ENCODE measurements at regions not wholly inside any gene's neighbourhood (a gene's known extent, or its start where the extent isn't known, plus 50 kb on each side); places are given as distances from the start of the nearest gene placed in this dataset.
"Not testable (repeated sequence)": the region's sequence is repeated elsewhere in the genome, so short reads cannot be mapped to it uniquely, and the experiment has no call there.

DNA sequence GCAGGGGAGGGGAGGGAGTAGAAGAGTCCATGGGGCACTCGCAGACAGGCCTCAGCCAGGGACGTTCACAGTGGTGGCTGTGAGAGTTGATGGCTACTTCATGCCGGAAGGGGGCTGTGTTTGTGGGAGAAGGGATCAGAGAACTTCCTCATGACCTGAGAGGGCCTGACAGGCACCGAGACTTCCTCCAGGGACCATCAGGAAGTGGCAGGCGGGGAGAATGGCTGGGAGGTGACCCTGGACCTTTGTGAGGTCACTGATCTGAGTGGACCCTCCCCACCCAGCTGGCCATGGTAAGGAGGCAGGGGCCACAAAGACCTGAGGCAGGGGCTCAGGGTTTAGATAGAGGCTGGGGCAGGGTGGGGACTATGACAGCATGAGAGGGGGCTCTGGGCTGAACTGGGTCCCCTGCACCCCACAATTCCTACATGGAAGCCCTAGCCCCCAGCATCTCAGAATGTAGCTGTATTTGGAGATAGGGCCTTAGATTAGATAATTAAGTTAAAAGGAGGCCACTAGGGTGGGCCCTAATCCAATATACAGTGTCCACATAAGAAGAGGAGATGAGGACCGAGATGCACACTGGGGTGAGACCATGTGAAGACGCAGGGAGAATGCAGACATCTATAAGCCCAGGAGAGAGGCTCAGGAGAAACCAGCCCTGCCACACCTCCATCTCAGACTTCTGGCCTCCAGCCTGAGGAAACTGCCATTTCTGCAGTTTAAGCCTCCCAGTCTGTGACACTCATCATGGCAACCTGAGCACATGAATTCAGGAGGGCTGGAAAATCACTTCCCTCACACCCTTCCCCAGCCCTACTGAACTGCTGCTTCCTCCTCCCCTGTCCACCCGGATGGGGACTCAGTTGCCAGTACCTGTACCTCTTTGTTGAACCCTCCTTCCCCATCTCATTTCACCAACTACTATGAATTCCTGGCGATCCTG lies 273.9 kb upstream of the ZNF32 start:
- Mint-ChIP-seq H3K4me1 (ENCODE audit: low read depth) (no peaks in the 10 kb centered on the region), H3K4me3 (ENCODE audit: low read depth) (no peak overlapping the region), H3K27ac (no peak overlapping the region), H3K27me3 (peaks cover 18% of the 10 kb centered on the region), H3K36me3 (ENCODE audit: insufficient read depth) (no peaks in the 10 kb centered on the region), H3K9me3 (ENCODE audit: low read depth) (peaks cover 2% of the 10 kb centered on the region)
- TF ChIP-seq CTCF (IDR thresholded peaks at IDR 0.05; ENCODE audit: unreplicated experiment), result no peak
- DNase-seq (ENCODE audit: low spot score, unreplicated experiment), result no peak

- no peak overlapping the region for H3K27ac Mint-ChIP-seq
- H3K4me3 Mint-ChIP-seq (ENCODE audit: low read depth), result no peak overlapping the region
- H3K27me3 Mint-ChIP-seq, result peaks cover 15% of the 10 kb centered on the region
- H3K9me3 Mint-ChIP-seq (ENCODE audit: low read depth), result peaks cover 4% of the 10 kb centered on the region
- no peaks in the 10 kb centered on the region for H3K36me3 Mint-ChIP-seq (ENCODE audit: insufficient read depth)
- TF ChIP-seq CTCF (IDR thresholded peaks at IDR 0.05; ENCODE audit: unreplicated experiment), result no peak
- DNase-seq (ENCODE audit: low spot score, unreplicated experiment), result no peak
- no peaks in the 10 kb centered on the region for H3K4me1 Mint-ChIP-seq (ENCODE audit: low read depth)
These were observed 273.2 kb upstream of the ZNF32 start for GRCh38 chr10:43921881-43922280.

DNA sequence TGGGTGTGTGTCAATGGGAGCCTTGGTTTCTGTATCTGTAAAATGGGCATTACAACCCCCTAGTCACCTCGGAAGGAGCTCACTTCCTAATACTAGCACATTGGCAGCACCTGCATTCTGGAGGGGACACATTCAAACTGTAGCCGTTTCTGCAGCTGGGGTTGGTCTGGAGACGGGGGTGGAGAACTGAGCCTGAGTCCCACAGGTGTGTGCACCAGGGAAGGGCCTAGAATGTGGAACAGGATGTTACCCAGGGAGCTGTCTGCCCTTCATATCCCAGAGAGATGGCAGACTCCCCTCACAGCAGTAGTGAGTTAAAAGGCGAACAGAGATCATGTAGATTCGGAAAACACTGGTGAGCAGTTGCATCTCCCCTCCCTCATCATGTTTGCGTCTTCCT lies 272.8 kb upstream of the ZNF32 start:
- H3K4me1 Mint-ChIP-seq (ENCODE audit: low read depth), result no peaks in the 10 kb centered on the region
- no peaks in the 10 kb centered on the region for H3K36me3 Mint-ChIP-seq (ENCODE audit: insufficient read depth)
- H3K9me3 Mint-ChIP-seq (ENCODE audit: low read depth), result peaks cover 4% of the 10 kb centered on the region
- no peak overlapping the region for H3K4me3 Mint-ChIP-seq (ENCODE audit: low read depth)
- no peak overlapping the region for H3K27ac Mint-ChIP-seq
- DNase-seq (ENCODE audit: low spot score, unreplicated experiment), result no peak
- peaks cover 14% of the 10 kb centered on the region for H3K27me3 Mint-ChIP-seq
- no peak for TF ChIP-seq CTCF (IDR thresholded peaks at IDR 0.05; ENCODE audit: unreplicated experiment)

- H3K9me3 Mint-ChIP-seq (ENCODE audit: low read depth), result not testable (repeated sequence)
These were observed 271.6 kb upstream of the ZNF32 start for GRCh38 chr10:43920236-43920758.

DNA sequence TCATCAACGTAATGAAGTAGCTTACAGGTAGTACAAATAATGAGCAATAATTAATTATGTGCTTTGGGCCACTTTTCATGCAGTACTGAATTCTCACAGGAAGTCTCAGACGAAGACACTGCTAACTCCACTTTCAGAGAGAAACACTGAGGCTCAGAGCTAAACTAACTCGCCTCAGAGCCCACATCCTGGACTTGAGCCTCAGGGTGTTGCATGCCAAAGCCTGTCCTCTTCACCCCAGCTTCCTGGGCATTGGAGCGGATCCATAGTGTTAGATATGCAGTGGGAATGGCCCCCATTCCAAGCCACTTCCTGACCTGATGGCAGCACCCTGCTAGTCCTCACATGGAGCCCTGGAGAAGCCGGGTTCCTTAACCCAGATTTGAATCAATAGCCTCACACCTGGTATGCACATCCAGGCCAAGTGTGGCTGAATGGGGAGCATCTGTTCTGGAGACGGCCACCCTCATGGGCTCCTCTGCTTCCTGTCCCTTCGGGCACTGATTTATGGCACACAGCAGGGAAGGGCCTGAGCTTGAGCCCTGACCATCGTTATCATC lies 265.1 kb upstream of the ZNF32 start:
- DNase-seq (ENCODE audit: low spot score, unreplicated experiment), result no peak
- no peak overlapping the region for H3K4me3 Mint-ChIP-seq (ENCODE audit: low read depth)
- TF ChIP-seq CTCF (IDR thresholded peaks at IDR 0.05; ENCODE audit: unreplicated experiment), result no peak

More at GRCh38 chr10:43920236-43920758, 271.6 kb upstream of the ZNF32 start:
- peaks cover 14% of the 10 kb centered on the region for H3K27me3 Mint-ChIP-seq
- DNase-seq (ENCODE audit: low spot score, unreplicated experiment); H3K27ac Mint-ChIP-seq; H3K4me1 Mint-ChIP-seq (ENCODE audit: low read depth); H3K36me3 Mint-ChIP-seq (ENCODE audit: insufficient read depth); H3K4me3 Mint-ChIP-seq (ENCODE audit: low read depth): not testable (repeated sequence)

More for the DNA sequence above, 265.1 kb upstream of the ZNF32 start:
- Mint-ChIP-seq H3K9me3 (ENCODE audit: low read depth) (peaks cover 4% of the 10 kb centered on the region), H3K27ac (no peak overlapping the region), H3K27me3 (peaks cover 15% of the 10 kb centered on the region), H3K36me3 (ENCODE audit: insufficient read depth) (no peaks in the 10 kb centered on the region), H3K4me1 (ENCODE audit: low read depth) (no peaks in the 10 kb centered on the region)
